Retinal pigment epithelial cell (primary cell): ENCODE measurements at regions not wholly inside any gene's neighbourhood (a gene's known extent, or its start where the extent isn't known, plus 50 kb on each side); places are given as distances from the start of the nearest gene placed in this dataset.
A peak's percentile ranks its signal among the peaks of the same experiment; 100 is the strongest.

Source experiments
- DNase-seq: peaks from one replicate; pipeline ENCODE4 v3.0.0-alpha.2; 2010; ENCODE audit warnings: low read depth
- H3K4me3 ChIP-seq: 2 replicates; pipeline ENCODE4 v1.5.1; 2011; ENCODE audit warnings: mild to moderate bottlenecking, low read length, control low read depth, moderate library complexity
- TF ChIP-seq, protein P1 (sequence below): conservative IDR thresholded peaks from 2 replicates; pipeline ENCODE4 v1.5.1; 2011; ENCODE audit warnings: low read depth, low read length, control low read depth, inconsistent platforms

GRCh38 chr12:45611061-45611460 is 118.4 kb upstream of the ARID2 start:
- TF ChIP-seq, protein P1, sequence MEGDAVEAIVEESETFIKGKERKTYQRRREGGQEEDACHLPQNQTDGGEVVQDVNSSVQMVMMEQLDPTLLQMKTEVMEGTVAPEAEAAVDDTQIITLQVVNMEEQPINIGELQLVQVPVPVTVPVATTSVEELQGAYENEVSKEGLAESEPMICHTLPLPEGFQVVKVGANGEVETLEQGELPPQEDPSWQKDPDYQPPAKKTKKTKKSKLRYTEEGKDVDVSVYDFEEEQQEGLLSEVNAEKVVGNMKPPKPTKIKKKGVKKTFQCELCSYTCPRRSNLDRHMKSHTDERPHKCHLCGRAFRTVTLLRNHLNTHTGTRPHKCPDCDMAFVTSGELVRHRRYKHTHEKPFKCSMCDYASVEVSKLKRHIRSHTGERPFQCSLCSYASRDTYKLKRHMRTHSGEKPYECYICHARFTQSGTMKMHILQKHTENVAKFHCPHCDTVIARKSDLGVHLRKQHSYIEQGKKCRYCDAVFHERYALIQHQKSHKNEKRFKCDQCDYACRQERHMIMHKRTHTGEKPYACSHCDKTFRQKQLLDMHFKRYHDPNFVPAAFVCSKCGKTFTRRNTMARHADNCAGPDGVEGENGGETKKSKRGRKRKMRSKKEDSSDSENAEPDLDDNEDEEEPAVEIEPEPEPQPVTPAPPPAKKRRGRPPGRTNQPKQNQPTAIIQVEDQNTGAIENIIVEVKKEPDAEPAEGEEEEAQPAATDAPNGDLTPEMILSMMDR, result no peak
- peak overlapping the region; percentile 30 for H3K4me3 ChIP-seq

GRCh38 chr12:45611495-45611894 is 118.0 kb upstream of the ARID2 start:
- TF ChIP-seq, protein P1, result no peak
- no peak for DNase-seq
- peak overlapping the region; percentile 30 for H3K4me3 ChIP-seq

More at GRCh38 chr12:45611061-45611460, 118.4 kb upstream of the ARID2 start:
- DNase-seq, result no peak

DNA sequence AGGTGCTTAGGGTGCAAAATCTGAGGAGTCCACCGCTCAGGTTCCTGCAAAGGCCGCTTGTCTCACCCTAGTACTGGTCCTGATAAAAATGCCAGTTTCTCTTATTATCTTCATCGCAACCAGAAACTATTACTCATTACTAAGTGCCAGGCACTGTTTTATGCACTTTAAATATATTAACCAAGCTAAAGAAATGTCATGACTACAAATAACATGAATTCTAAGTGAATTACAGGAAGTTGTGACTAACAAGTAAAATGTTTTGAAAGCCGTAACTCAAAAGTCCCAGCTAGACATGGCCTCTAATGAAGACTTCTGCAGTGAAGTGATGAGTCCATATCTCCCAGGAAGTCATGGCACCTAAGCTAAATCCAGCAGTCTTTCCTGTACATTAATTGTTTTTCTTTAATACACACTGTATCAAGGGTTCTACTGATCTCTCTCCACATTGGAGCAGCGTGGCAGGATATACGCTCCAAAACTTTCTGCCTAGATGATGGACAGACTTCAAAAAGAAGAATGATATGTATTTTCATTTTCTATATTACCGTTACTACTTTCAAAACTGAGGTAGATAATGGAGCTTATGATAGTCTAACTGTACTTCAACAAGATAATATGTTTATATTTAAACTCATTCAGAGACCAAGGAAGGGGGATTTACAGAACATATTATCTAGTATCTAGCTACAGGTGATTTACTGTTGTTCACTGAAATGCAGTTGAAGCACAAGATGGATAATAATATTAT is 117.3 kb upstream of the ARID2 start:
- TF ChIP-seq, protein P1, result no peak
- H3K4me3 ChIP-seq, result no peak overlapping the region
- no peak for DNase-seq

DNA sequence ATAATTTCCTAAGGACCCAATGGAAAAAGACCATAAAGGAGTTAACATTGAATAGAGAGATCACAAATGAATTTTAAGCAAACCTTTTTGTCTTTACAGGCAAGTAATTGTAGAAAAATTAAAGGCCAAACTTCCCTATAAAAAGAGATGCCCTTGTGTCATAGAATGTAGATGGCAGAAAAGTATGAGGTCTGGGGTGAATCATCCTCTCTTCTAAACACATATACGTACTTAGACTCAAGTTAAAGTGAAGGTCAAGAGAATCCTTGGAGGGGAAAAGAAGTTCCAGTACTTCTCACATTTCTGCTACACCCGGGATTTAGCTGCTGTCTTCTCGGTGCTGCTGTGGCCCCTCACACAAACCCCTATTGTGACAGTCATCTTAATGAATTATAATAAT is 116.2 kb upstream of the ARID2 start:
- H3K4me3 ChIP-seq, result no peak overlapping the region
- DNase-seq, result no peak
- TF ChIP-seq, protein P1, result no peak

GRCh38 chr12:45613855-45614254 is 115.7 kb upstream of the ARID2 start:
- TF ChIP-seq, protein P1, result no peak
- H3K4me3 ChIP-seq, result no peak overlapping the region
- DNase-seq, result no peak

DNA sequence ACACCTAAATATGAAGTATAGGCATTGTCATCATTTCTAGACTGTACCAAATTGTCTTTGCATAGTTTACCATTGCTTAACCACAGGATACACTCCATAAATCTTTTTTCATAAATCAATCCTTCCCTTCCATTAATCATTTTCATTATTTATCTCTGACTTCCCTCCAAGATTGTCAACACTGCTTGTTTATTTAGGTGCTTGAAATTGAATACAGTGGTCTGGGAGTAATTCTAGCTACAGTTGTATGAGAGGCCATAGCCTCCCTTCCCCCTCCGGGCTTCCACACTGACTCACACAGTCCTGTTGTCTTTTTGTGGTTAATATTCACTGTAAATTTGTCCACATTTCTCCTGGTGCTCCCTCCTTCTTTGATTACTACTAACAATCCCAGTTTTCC is 114.2 kb upstream of the ARID2 start:
- TF ChIP-seq, protein P1, result no peak
- DNase-seq, result no peak

DNA sequence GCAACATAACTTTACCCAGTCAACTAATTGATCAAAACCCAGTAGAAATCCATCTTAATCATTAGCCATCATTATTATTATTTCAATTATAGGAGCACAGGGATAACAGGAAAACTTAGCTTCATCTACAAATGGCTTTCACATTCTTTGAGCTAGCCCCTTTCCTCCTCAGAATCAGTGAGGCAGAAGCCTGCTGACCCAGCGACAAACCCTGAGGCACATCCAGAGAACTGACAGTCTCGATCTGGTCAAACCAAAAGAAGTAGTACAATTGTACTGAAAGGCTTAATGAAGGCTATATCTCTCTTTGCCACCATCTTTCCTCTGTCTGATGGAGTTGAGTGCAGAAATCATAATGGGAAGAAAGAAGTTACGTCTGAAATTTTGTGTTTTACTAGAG is 109.8 kb upstream of the ARID2 start:
- no peak overlapping the region for H3K4me3 ChIP-seq

More for the DNA sequence above, 114.2 kb upstream of the ARID2 start:
- H3K4me3 ChIP-seq, result no peak overlapping the region

More for the DNA sequence above, 109.8 kb upstream of the ARID2 start:
- TF ChIP-seq, protein P1, result no peak
- no peak for DNase-seq
